NCI-H82 treated with DMSO at 0.1 percent for 48 hours (cell line): ENCODE measurements at regions not wholly inside any gene's neighbourhood (a gene's known extent, or its start where the extent isn't known, plus 50 kb on each side); places are given as distances from the start of the nearest gene placed in this dataset.

Source experiments
- DNase-seq: peaks from one replicate; lab custom pipeline; 2025; ENCODE audit not compliant: unreplicated experiment; lab: John Stamatoyannopoulos, UW

GRCh38 chr10:65675236-65675635 is 1250.6 kb upstream of the LRRTM3 start:
- DNase-seq = no peak

DNA sequence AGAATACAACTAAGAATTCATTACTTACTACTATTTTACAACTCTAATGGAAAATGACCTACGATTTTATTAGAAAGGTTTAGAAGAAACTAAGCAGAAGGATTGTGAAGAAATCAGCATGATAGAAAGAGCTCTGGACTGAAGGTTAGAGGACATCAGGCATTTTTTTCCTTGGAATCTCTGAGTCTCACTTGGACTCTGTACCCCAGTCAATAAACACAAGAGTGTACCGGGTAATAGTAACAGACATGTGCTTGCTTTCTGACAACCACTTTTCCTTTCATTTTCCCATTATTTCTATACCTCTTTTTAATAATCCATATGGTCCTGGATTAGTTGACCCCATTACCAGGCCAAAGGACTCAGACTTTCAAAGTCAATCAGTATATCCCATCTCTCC is 1240.9 kb upstream of the LRRTM3 start:
- DNase-seq = no peak

DNA sequence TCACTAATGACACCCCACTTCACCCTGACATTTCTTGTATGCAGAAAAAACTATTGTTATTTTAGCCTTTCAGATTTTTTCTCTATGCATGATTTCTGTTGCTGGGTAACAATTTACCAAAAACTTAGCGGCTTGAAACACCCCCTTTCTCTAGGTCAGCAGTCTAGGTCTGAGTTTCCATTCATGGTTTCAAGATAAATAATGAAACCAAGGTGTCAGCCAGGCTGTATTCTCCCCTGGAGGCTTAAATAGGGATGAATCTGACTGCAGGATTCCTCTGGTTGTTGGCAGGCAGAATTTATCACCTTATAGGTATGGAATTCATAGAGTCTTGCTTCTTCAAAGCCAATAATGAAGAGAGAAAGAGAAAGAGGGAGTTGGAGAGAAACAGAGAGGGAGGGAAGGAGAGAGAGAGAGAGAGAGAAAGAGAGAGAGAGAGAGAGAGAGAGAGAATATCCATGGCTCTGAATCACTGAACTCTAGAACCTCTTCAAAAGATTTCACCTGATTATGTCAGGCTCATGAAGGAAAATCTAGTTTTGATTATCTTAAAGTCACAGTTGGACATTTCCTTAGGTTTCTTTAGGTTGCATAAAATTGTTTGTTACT is 1224.6 kb upstream of the LRRTM3 start:
- no peak for DNase-seq

- DNase-seq = no peak
Observed at GRCh38 chr10:65708057-65708456, 1217.8 kb upstream of the LRRTM3 start.

GRCh38 chr10:65710306-65710705 is 1215.5 kb upstream of the LRRTM3 start:
- DNase-seq = no peak

DNA sequence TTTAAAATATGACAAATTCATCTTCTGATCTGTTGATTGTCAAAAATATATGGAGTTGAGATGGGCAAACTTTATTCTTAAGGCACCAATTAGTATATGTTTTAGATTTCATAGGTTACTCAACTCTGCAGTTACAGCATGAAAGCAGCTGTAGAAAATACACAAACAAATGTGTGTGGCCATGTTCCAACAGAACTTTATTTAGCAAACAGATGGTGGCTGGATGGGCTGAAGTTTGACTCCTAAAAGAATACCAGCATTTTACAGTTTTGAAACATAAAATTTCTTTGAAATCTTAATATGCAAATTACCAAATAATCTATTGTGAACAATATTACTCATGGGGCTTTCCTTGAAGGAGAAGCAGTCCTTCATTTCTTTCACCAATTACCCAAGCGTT is 1206.0 kb upstream of the LRRTM3 start:
- no peak for DNase-seq

- no peak for DNase-seq
Observed at GRCh38 chr10:65720901-65721300, 1204.9 kb upstream of the LRRTM3 start.

- DNase-seq = no peak
Observed at GRCh38 chr10:65723525-65723924, 1202.3 kb upstream of the LRRTM3 start.

DNA sequence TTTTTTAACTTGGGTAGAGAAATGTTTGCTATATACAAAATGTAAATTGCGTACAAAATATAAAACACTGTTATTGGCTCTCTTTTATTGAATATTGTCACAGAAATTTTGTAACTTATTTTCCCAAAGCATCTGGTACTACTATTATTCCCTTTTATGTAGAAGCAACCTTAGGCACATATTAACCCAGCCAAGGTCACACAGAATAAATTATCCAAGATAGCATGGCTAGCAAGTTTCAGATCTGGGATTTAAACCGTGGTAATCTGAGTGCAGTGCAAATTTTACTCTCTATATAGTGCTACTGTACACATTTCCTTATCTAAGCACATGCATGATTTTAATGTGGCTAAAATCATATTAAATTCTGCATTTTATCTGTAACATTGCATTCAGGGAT is 1190.5 kb upstream of the LRRTM3 start:
- no peak for DNase-seq

DNA sequence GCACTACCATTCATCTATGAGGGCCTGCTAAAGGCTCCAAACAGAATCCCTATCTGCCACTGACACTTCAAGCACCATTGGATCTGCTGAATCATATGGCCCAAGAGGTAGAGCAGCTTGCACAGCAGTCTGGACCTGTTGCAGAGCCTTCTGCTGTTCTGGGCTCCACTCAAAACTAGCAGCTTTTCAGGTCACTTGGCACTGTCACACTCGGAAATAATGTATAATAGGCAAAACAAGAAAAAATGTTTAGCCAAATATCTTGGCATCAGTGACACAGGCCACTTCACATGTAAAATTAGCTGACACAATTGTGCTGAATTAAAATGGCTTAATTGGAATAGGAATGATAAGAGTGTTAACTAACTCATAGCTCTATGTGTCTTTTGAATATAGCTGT is 1182.9 kb upstream of the LRRTM3 start:
- no peak for DNase-seq

DNA sequence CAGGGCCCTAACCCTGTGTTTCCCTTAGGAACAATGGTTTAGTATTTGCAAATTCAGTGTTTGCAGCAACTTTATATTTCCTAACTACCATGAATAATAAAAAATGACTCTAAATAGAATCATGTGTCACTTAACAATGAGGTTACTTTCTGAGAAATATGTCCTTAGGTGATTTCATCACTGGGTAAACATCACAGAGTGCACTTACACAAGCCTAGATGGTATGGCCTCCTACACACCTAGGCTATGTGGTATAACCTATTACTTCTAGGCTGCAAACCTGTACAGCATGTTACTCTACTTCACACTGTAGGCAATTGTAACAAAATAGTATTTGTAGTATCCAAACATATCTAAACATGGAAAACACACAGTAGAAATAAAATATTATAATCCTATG is 1174.6 kb upstream of the LRRTM3 start:
- DNase-seq = no peak

- DNase-seq = no peak
Observed at GRCh38 chr10:65751896-65752295, 1173.9 kb upstream of the LRRTM3 start.

GRCh38 chr10:65753532-65753931 is 1172.3 kb upstream of the LRRTM3 start:
- DNase-seq = no peak

DNA sequence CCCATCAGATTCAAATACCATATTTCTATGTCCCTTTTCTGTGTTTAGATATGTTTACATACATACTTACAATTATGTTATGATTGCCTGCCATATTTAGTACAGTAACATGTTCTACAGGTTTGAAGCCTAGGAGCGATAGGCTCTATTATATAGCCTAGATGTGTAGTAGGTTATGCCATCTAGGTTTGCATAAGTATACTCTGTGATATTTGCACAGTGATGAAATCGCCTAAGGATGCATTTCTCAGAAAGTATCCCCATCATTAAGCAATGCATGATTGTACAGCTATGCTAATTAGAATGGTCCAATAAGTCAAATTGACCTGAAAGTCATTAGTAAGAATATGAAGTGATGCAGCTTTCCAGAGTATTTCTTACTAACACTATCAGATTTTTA is 1171.7 kb upstream of the LRRTM3 start:
- no peak for DNase-seq

- DNase-seq = no peak
Observed at GRCh38 chr10:65762311-65762710, 1163.5 kb upstream of the LRRTM3 start.

DNA sequence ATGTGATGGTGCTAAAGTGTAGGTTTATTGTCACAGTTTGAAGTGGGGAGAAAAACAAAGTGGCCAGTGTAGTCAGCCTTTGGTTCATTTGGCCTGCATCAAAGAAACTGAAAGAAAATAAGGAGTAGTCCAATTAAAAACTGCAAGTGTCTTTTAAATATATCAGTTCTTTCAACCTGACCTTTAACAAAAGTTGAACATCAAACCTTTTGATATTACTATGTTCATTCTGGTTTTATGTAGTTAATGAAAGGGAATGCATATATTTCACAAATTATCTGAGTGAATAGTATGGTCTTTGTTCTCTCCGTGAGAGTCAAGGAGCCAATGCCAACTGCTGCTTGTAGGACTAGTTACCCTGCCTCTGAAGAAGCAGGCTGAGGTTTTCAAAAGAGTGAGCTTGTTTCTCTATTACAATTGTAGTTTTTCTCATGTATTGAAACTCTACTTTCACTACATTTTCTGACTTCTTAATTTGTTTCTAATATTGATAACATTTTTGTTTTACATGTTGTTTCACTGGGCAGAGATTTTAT is 1160.8 kb upstream of the LRRTM3 start:
- no peak for DNase-seq

DNA sequence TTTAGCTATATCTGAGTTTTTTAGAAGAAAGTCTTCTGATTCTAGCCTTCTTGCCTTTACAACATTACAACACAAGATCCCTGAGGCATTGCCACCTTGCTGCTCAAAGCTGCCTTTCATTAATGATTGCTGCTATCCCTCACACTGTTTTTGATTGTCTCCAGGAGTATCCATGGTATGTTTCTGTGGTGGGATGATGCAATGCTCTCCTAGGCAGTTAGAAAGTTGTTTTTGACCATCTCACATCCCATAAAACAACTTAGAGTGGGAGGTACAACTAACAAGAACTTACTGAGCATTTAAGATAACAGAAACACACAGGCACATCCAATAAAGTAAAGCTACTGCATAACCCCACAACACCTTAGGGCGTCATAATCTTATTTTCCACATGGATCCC is 1156.0 kb upstream of the LRRTM3 start:
- no peak for DNase-seq

DNA sequence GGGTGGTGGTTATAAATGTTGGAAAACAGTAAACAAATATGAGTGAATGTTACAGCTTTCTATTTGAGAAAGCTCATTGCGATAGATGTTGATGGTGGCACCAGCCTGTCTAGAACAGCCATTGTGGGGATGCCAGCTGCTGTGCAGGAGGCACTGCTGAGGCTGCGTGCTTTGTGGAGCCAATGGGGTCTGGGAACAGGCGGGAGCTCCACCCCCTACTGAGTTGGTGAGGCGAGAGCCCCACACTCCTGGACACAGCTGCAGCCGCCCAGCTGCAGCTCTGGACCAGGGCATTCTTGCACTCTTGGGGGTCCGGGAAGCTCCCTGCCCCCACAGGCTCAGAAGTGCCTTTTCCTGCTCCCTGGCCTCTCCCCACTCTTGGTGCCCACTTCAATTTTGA is 1147.1 kb upstream of the LRRTM3 start:
- no peak for DNase-seq

DNA sequence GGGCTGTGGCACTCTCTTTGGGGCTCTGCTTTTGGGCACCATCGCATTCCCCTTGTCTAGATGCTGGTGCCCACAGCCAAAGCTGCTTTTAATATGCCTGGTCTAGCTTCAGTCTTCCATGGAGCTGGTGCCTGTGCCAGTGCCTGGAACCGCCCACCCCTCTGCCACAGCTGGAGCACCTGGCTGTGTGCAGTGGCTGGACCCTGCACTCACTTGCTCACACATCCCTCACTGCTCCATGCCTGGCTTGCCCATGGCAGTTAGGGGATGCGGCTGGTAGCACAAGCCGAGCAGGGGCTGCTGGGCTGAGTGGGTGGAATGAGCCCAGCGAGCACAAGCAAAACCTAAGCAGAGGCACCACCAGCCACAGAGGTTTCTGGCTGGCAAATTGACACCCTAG is 1145.9 kb upstream of the LRRTM3 start:
- DNase-seq = no peak

DNA sequence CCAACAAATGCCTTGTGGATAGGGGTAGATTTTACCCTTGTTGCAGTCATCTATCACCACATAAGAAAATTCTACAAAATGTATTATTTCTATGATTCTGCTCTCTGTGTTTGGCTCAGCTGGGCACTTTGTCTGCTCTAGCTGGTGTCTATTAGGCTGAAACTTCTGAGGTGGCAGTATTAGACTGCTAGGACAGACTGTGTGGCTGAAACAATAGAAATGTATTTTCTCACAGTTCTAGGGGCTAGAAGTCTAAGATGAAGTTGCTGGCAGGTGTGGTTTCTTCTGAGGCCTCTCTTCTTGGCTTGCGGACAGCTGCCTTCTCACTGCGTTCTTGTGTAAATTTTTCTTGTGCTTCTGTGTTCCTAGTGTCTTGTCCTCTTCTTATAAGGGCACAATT is 1139.6 kb upstream of the LRRTM3 start:
- no peak for DNase-seq

- DNase-seq = no peak
Observed at GRCh38 chr10:65787571-65787970, 1138.3 kb upstream of the LRRTM3 start.

DNA sequence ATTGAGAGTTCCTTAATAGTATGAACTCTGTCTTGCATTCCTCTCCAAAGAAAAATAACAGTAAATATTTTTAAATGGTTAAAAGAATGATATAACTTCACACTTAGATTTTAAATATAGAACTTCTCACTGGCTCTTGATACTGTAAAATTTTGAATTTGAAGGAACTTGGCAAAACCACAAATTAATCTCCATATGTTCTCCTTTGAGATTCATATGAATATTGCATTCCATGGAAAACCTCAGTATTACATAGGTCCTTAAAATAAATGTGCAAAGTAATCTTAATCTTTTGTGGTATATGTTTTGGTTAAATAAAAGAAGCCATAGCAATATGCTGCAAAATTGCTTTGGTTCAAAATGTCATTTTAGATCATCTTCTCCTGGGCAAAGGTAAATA is 1137.6 kb upstream of the LRRTM3 start:
- DNase-seq = no peak

GRCh38 chr10:65791979-65792378 is 1133.9 kb upstream of the LRRTM3 start:
- DNase-seq = no peak
